ENCODE measurements at regions not wholly inside any gene's neighbourhood (a gene's known extent, or its start where the extent isn't known, plus 50 kb on each side); places are given as distances from the start of the nearest gene placed in this dataset.

- Mint-ChIP-seq H3K27me3 (ENCODE audit: low read depth, unreplicated experiment) (no peaks in the 10 kb centered on the region), H3K4me1 (ENCODE audit: low read depth, unreplicated experiment) (peaks cover 2% of the 10 kb centered on the region), H3K36me3 (ENCODE audit: low read depth, unreplicated experiment) (no peaks in the 10 kb centered on the region), H3K27ac (ENCODE audit: unreplicated experiment) (no peak overlapping the region), H3K4me3 (ENCODE audit: unreplicated experiment) (no peak overlapping the region), H3K9me3 (ENCODE audit: unreplicated experiment) (no peaks in the 10 kb centered on the region)
- no peaks in the 10 kb centered on the region for H3K36me3 ChIP-seq (ENCODE audit: insufficient read depth, low read length)
- H2AFZ ChIP-seq (ENCODE audit: low read depth, low read length) = no peak overlapping the region
- H3K4me1 ChIP-seq (ENCODE audit: insufficient read depth, low read length) = no peaks in the 10 kb centered on the region
- H3K4me3 ChIP-seq (ENCODE audit: insufficient read depth, low read depth, low read length) = no peak overlapping the region
- FAIRE-seq = no peak
- DNase-seq (ENCODE audit: low read depth) = peak; percentile 74
- no peaks in the 10 kb centered on the region for H3K27me3 ChIP-seq (ENCODE audit: insufficient read depth, low read length)
- H3K9me3 ChIP-seq (ENCODE audit: insufficient read depth, low read depth, low read length) = no peaks in the 10 kb centered on the region
- H3K9ac ChIP-seq (ENCODE audit: low read length) = no peak overlapping the region
- H3K79me2 ChIP-seq (ENCODE audit: insufficient read depth, low read length) = no peaks in the 10 kb centered on the region
- no peak overlapping the region for H3K4me2 ChIP-seq (ENCODE audit: low read length)
- H4K20me1 ChIP-seq (ENCODE audit: insufficient read depth, low read length) = no peaks in the 10 kb centered on the region
- no peak overlapping the region for H3K27ac ChIP-seq (ENCODE audit: low read depth, low read length)
- no peak for TF ChIP-seq CTCF (IDR thresholded peaks at IDR 0.05; ENCODE audit: insufficient read depth, low read depth, low read length)
Observed at GRCh38 chr11:106503901-106504300, 426.4 kb downstream of the AASDHPPT start.

GRCh38 chr11:106507645-106508306, 430.3 kb downstream of the AASDHPPT start:
- Histone ChIP-seq H3K4me1 (ENCODE audit: insufficient read depth, low read length) (no peaks in the 10 kb centered on the region), H3K36me3 (ENCODE audit: insufficient read depth, low read length) (no peaks in the 10 kb centered on the region), H3K9me3 (ENCODE audit: insufficient read depth, low read depth, low read length) (no peaks in the 10 kb centered on the region), H3K27me3 (ENCODE audit: insufficient read depth, low read length) (no peaks in the 10 kb centered on the region), H3K79me2 (ENCODE audit: insufficient read depth, low read length) (no peaks in the 10 kb centered on the region), H3K4me3 (ENCODE audit: insufficient read depth, low read depth, low read length) (no peak overlapping the region), H3K4me2 (ENCODE audit: low read length) (no peak overlapping the region), H3K27ac (ENCODE audit: low read depth, low read length) (no peak overlapping the region), H3K9ac (ENCODE audit: low read length) (no peak overlapping the region), H4K20me1 (ENCODE audit: insufficient read depth, low read length) (no peaks in the 10 kb centered on the region), H2AFZ (ENCODE audit: low read depth, low read length) (no peak overlapping the region)
- H3K27me3 Mint-ChIP-seq (ENCODE audit: low read depth, unreplicated experiment) = no peaks in the 10 kb centered on the region
- FAIRE-seq (no peak), DNase-seq (ENCODE audit: low read depth) (no peak)
- TF ChIP-seq EZH2 (IDR thresholded peaks at IDR 0.05; ENCODE audit: insufficient read depth, low read length) = no peak
- TF ChIP-seq CTCF (IDR thresholded peaks at IDR 0.05; ENCODE audit: insufficient read depth, low read depth, low read length) = no peak
- H3K4me1 Mint-ChIP-seq (ENCODE audit: low read depth, unreplicated experiment) = peaks cover 2% of the 10 kb centered on the region
- no peaks in the 10 kb centered on the region for H3K36me3 Mint-ChIP-seq (ENCODE audit: low read depth, unreplicated experiment)
- H3K27ac Mint-ChIP-seq (ENCODE audit: unreplicated experiment) = no peak overlapping the region
- no peaks in the 10 kb centered on the region for H3K9me3 Mint-ChIP-seq (ENCODE audit: unreplicated experiment)
- H3K4me3 Mint-ChIP-seq (ENCODE audit: unreplicated experiment) = no peak overlapping the region

- Histone ChIP-seq H3K9ac (ENCODE audit: low read length) (no peak overlapping the region), H3K4me1 (ENCODE audit: insufficient read depth, low read length) (no peaks in the 10 kb centered on the region), H3K79me2 (ENCODE audit: insufficient read depth, low read length) (no peaks in the 10 kb centered on the region), H3K4me3 (ENCODE audit: insufficient read depth, low read depth, low read length) (no peak overlapping the region), H3K27ac (ENCODE audit: low read depth, low read length) (no peak overlapping the region), H3K36me3 (ENCODE audit: insufficient read depth, low read length) (no peaks in the 10 kb centered on the region), H4K20me1 (ENCODE audit: insufficient read depth, low read length) (no peaks in the 10 kb centered on the region), H3K27me3 (ENCODE audit: insufficient read depth, low read length) (no peaks in the 10 kb centered on the region), H3K9me3 (ENCODE audit: insufficient read depth, low read depth, low read length) (no peaks in the 10 kb centered on the region), H2AFZ (ENCODE audit: low read depth, low read length) (no peak overlapping the region), H3K4me2 (ENCODE audit: low read length) (no peak overlapping the region)
- Mint-ChIP-seq H3K9me3 (ENCODE audit: unreplicated experiment) (no peaks in the 10 kb centered on the region), H3K36me3 (ENCODE audit: low read depth, unreplicated experiment) (no peaks in the 10 kb centered on the region), H3K27ac (ENCODE audit: unreplicated experiment) (no peak overlapping the region), H3K4me3 (ENCODE audit: unreplicated experiment) (no peak overlapping the region), H3K4me1 (ENCODE audit: low read depth, unreplicated experiment) (no peaks in the 10 kb centered on the region), H3K27me3 (ENCODE audit: low read depth, unreplicated experiment) (no peaks in the 10 kb centered on the region)
- TF ChIP-seq CTCF (IDR thresholded peaks at IDR 0.05; ENCODE audit: insufficient read depth, low read depth, low read length) (no peak), EZH2 (IDR thresholded peaks at IDR 0.05; ENCODE audit: insufficient read depth, low read length) (no peak)
- no peak for DNase-seq (ENCODE audit: low read depth)
- FAIRE-seq = no peak
Observed at GRCh38 chr11:106514706-106515105, 437.2 kb downstream of the AASDHPPT start.

Measured in astrocyte (in vitro differentiated cells and primary cell).